GM23338 (cell line): ENCODE measurements at regions not wholly inside any gene's neighbourhood (a gene's known extent, or its start where the extent isn't known, plus 50 kb on each side); places are given as distances from the start of the nearest gene placed in this dataset.

ENCODE experiments used
- CREB1 ChIP-seq: fragments of 250-450 bp; sonication (Bioruptor Pico); IDR thresholded peaks from 2 replicates; pipeline ENCODE4 v1.5.0; 2020; ENCODE audit warnings: low read depth, mild to moderate bottlenecking, moderate library complexity
- CTCF ChIP-seq, 2 experiments: fragments of 200-600 bp in 1 of 2; sonication (generic) in 1 of 2; conservative IDR thresholded peaks; 2 replicates each; pipeline versions ENCODE4 v1.5.1 to v1.6.1; 2016 to 2017; ENCODE audit warnings: antibody characterized with exemption in 2 of 2, low read depth in 2 of 2, mild to moderate bottlenecking in 2 of 2, moderate library complexity in 1 of 2
- EZH2 ChIP-seq: fragments of 200-600 bp; sonication (generic); IDR thresholded peaks from one replicate; pipeline ENCODE4 v1.8.0; 2017; ENCODE audit warnings: antibody characterized with exemption, mild to moderate bottlenecking, low read depth; ENCODE audit not compliant: unreplicated experiment
- EZH2phosphoT487 ChIP-seq: fragments of 200-600 bp; sonication (generic); IDR thresholded peaks from one replicate; pipeline ENCODE4 v1.8.1; 2018; ENCODE audit warnings: antibody characterized with exemption; ENCODE audit not compliant: unreplicated experiment
- POLR2AphosphoS5 ChIP-seq: IDR thresholded peaks from 2 replicates; pipeline ENCODE4 v1.6.1; 2016; ENCODE audit warnings: antibody characterized with exemption, low read depth
- REST ChIP-seq: IDR thresholded peaks from one replicate; pipeline ENCODE4 v1.6.1; 2018; ENCODE audit warnings: antibody characterized with exemption; ENCODE audit not compliant: unreplicated experiment
- ZNF114 ChIP-seq: fragments of 250-450 bp; sonication (Bioruptor Pico); IDR thresholded peaks from 2 replicates; pipeline ENCODE4 v1.5.0; 2020; ENCODE audit warnings: mild to moderate bottlenecking, moderate library complexity
- TF ChIP-seq, protein P1 (sequence below): fragments of 250-450 bp; sonication (Bioruptor Pico); IDR thresholded peaks from 2 replicates; pipeline ENCODE4 v1.5.0; 2020; ENCODE audit warnings: mild to moderate bottlenecking, moderate library complexity

DNA sequence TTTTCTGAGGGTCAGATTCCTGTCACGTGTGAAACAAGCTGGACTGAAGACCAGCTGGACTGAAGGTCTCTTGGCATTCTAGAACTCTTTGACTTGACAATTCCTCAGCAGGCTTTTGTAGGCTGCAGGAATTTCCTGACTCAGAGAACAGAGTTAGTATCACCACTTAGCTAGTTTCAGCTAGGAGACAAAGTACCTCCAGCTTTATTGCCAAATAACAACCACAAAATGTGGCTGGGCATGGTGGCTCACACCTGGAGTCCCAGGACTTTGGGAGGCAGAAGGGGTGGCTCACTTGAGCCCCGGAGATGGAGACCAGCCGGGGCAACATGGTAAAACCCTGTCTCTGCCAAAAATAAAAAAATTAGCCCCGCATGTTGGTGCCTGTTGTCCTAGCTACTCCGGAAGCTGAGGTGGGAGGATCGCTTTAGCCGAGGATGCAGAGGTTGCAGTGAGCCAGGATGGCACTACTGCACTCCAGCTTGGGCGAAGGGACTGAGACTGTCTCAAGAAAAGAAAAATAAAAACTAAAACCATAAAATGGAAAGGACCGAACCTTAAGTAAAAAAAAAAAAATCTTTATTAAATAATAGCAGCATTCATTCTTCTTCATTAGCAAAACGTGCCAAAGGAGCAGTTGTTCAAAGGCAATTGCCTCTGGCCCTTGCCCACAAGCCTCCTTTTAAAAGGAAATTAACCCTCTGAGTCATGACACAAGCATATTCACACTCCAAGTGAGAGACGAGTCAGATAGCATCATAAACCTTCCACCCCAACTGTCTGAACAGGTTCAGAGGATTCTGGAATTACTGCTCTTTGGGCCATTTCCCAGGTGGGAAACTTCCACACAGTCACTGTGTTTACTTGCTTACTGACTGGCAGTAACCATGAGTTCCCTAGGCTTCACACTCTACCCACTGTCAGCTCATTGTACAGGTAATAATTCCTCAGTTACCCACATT is 88.9 kb downstream of the MYL12B start:
- no peak for TF ChIP-seq CTCF (conservative IDR thresholded peaks at IDR 0.05; ENCODE audit: low read depth in 2 of 2)
- TF ChIP-seq EZH2, result no peak
- no peak for TF ChIP-seq POLR2AphosphoS5
- TF ChIP-seq REST, result no peak
- no peak for TF ChIP-seq EZH2phosphoT487
- TF ChIP-seq, protein P1, sequence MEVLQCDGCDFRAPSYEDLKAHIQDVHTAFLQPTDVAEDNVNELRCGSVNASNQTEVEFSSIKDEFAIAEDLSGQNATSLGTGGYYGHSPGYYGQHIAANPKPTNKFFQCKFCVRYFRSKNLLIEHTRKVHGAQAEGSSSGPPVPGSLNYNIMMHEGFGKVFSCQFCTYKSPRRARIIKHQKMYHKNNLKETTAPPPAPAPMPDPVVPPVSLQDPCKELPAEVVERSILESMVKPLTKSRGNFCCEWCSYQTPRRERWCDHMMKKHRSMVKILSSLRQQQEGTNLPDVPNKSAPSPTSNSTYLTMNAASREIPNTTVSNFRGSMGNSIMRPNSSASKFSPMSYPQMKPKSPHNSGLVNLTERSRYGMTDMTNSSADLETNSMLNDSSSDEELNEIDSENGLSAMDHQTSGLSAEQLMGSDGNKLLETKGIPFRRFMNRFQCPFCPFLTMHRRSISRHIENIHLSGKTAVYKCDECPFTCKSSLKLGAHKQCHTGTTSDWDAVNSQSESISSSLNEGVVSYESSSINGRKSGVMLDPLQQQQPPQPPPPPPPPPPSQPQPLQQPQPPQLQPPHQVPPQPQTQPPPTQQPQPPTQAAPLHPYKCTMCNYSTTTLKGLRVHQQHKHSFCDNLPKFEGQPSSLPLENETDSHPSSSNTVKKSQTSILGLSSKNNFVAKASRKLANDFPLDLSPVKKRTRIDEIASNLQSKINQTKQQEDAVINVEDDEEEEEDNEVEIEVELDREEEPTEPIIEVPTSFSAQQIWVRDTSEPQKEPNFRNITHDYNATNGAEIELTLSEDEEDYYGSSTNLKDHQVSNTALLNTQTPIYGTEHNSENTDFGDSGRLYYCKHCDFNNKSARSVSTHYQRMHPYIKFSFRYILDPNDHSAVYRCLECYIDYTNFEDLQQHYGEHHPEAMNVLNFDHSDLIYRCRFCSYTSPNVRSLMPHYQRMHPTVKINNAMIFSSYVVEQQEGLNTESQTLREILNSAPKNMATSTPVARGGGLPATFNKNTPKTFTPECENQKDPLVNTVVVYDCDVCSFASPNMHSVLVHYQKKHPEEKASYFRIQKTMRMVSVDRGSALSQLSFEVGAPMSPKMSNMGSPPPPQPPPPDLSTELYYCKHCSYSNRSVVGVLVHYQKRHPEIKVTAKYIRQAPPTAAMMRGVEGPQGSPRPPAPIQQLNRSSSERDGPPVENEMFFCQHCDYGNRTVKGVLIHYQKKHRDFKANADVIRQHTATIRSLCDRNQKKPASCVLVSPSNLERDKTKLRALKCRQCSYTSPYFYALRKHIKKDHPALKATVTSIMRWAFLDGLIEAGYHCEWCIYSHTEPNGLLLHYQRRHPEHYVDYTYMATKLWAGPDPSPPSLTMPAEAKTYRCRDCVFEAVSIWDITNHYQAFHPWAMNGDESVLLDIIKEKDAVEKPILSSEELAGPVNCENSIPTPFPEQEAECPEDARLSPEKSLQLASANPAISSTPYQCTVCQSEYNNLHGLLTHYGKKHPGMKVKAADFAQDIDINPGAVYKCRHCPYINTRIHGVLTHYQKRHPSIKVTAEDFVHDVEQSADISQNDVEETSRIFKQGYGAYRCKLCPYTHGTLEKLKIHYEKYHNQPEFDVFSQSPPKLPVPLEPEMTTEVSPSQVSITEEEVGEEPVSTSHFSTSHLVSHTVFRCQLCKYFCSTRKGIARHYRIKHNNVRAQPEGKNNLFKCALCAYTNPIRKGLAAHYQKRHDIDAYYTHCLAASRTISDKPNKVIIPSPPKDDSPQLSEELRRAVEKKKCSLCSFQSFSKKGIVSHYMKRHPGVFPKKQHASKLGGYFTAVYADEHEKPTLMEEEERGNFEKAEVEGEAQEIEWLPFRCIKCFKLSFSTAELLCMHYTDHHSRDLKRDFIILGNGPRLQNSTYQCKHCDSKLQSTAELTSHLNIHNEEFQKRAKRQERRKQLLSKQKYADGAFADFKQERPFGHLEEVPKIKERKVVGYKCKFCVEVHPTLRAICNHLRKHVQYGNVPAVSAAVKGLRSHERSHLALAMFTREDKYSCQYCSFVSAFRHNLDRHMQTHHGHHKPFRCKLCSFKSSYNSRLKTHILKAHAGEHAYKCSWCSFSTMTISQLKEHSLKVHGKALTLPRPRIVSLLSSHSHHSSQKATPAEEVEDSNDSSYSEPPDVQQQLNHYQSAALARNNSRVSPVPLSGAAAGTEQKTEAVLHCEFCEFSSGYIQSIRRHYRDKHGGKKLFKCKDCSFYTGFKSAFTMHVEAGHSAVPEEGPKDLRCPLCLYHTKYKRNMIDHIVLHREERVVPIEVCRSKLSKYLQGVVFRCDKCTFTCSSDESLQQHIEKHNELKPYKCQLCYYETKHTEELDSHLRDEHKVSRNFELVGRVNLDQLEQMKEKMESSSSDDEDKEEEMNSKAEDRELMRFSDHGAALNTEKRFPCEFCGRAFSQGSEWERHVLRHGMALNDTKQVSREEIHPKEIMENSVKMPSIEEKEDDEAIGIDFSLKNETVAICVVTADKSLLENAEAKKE (CRISPR knock-in tag), result no peak
- TF ChIP-seq ZNF114, result no peak
- TF ChIP-seq CREB1 (CRISPR knock-in tag), result no peak
